PC-3 (cell line): ENCODE measurements at regions not wholly inside any gene's neighbourhood (a gene's known extent, or its start where the extent isn't known, plus 50 kb on each side); places are given as distances from the start of the nearest gene placed in this dataset.

Experiments
- ATAC-seq: fragments of 200-7000 bp; cut with Tn5 transposase; 2 replicates; pipeline ENCODE4 v1.9.1; 2020; ENCODE audit warnings: mild to moderate bottlenecking, moderate library complexity
- BruUV-seq: library from RNA; stranded (reverse); fragments of 400-500 nt; replicated peaks from 2 replicates; lab custom pipeline; 2021; lab: Mats Ljungman, UMichigan
- CTCF ChIA-PET: fragments of 300-600 bp; sonication (Branson Sonifier 250); formaldehyde crosslinking; loops from one replicate; lab custom pipeline; 2022; ENCODE audit warnings: antibody characterized with exemption; lab: Charles Lee
- POLR2A ChIA-PET: fragments of 300-600 bp; sonication (Branson Sonifier 250); formaldehyde crosslinking; loops from one replicate; lab custom pipeline; 2022; ENCODE audit warnings: antibody characterized with exemption; ENCODE audit not compliant: unreplicated experiment; lab: Charles Lee
- DNase-seq: peaks from one replicate; pipeline ENCODE4 v3.0.0-alpha.2; 2015
- H2AFZ ChIP-seq: fragments of 300-600 bp; sonication (generic); 2 replicates; pipeline ENCODE4 v1.6.0; 2016; ENCODE audit warnings: antibody characterized with exemption, low read length
- H3F3A ChIP-seq: fragments of 300-600 bp; sonication (generic); one replicate; pipeline ENCODE4 v1.6.0; 2017; ENCODE audit warnings: antibody characterized with exemption, low read length, control low read depth, mild to moderate bottlenecking; ENCODE audit not compliant: unreplicated experiment
- H3K27ac ChIP-seq: fragments of 300-600 bp; sonication (generic); 2 replicates; pipeline ENCODE4 v1.5.1; 2016; ENCODE audit warnings: mild to moderate bottlenecking, low read length
- H3K27me3 ChIP-seq: fragments of 300-600 bp; sonication (generic); 2 replicates; pipeline ENCODE4 v1.6.1; 2016; ENCODE audit warnings: low read length, mixed read lengths
- H3K36me3 ChIP-seq: fragments of 300-600 bp; sonication (generic); 2 replicates; pipeline ENCODE4 v1.6.1; 2016; ENCODE audit warnings: low read depth, mixed run types, low read length, mixed read lengths
- H3K4me1 ChIP-seq: fragments of 300-600 bp; sonication (generic); 2 replicates; pipeline ENCODE4 v1.5.1; 2016; ENCODE audit warnings: low read length; ENCODE audit not compliant: insufficient read depth
- H3K4me2 ChIP-seq: fragments of 300-600 bp; sonication (generic); 2 replicates; pipeline ENCODE4 v1.6.0; 2016; ENCODE audit warnings: low read length
- H3K4me3 ChIP-seq: fragments of 300-600 bp; sonication (generic); 2 replicates; pipeline ENCODE4 v1.5.1; 2016; ENCODE audit warnings: mild to moderate bottlenecking, low read length, mixed read lengths
- H3K79me2 ChIP-seq: fragments of 300-600 bp; sonication (generic); 2 replicates; pipeline ENCODE4 v1.6.1; 2017; ENCODE audit warnings: low read length, mixed read lengths
- H3K9ac ChIP-seq: fragments of 300-600 bp; sonication (generic); 2 replicates; pipeline ENCODE4 v1.6.0; 2016; ENCODE audit warnings: mild to moderate bottlenecking, low read length
- H3K9me2 ChIP-seq: fragments of 300-600 bp; sonication (generic); replicated peaks from 2 replicates; pipeline ENCODE4 v1.6.1; 2016; ENCODE audit warnings: mixed run types, low read length, mixed read lengths
- H3K9me3 ChIP-seq: fragments of 300-600 bp; sonication (generic); 2 replicates; pipeline ENCODE4 v1.6.1; 2016; ENCODE audit warnings: low read length, mixed read lengths
- H4K20me1 ChIP-seq: fragments of 300-600 bp; sonication (generic); 2 replicates; pipeline ENCODE4 v1.6.1; 2016; ENCODE audit warnings: low read length, mixed read lengths
- EZH2 ChIP-seq: fragments of 300-600 bp; sonication (generic); IDR thresholded peaks from one replicate; pipeline ENCODE4 v1.6.1; 2017; ENCODE audit warnings: antibody characterized with exemption, mild to moderate bottlenecking, low read length; ENCODE audit not compliant: unreplicated experiment
- EZH2phosphoT487 ChIP-seq: fragments of 300-600 bp; sonication (generic); IDR thresholded peaks from 2 replicates; pipeline ENCODE4 v1.6.1; 2018; ENCODE audit warnings: mild to moderate bottlenecking, antibody characterized with exemption, low read length, borderline replicate concordance
- intact Hi-C: fragments of 100-400 bp; cut with micrococcal nuclease; formaldehyde crosslinking; loops from 2 replicates; pipeline ENCODE4 v1.9.0; 2023
- TF ChIP-seq, protein P1 (sequence below): fragments of 300-600 bp; sonication (generic); conservative IDR thresholded peaks from 2 replicates; pipeline ENCODE4 v1.5.1; 2017; ENCODE audit warnings: antibody characterized with exemption, low read depth, mild to moderate bottlenecking, low read length

DNA sequence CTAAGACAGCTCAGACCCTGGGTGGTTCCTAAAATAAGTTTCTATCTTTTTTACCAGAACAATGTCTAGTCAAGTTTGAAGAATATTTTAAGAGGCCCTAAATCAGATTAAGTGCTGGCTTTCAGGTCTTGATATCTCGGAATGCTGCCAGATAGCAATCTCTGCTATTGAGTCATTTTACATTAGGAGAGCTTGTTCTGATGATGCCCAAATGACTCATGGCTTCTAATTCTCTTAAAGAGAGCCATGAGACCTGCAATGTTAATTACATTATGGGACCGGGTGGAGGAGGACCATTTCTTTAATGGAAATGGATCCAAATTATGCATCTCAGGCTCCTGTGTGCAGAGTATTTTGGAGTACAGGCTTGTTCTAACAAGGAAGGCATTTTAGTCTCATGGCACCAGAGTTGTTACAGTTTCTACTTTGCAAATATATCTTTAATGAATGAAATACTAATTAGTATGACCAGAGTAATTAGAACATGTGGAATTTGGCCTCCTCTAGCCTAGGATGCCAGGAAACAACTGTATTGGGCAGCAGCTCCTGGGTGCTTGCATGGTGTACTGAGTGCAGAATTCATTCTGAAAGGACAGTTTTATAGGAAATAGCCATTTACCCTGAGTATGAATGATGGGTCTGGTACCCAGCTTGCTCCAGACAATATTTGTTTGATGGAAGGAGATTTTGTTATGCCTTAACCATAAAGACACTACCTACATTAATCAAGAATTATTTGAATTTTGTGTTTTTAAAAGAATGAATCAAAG is 94.0 kb upstream of the SULT1C3 start:
- H3K4me3 ChIP-seq: no peak overlapping the region
- H3K9ac ChIP-seq: no peak overlapping the region
- H3F3A ChIP-seq: no peaks in the 10 kb centered on the region
- H3K36me3 ChIP-seq: no peaks in the 10 kb centered on the region
- intact Hi-C loops: no loop called here
- no peak overlapping the region for H2AFZ ChIP-seq
- no peaks in the 10 kb centered on the region for H3K9me3 ChIP-seq
- CTCF ChIA-PET: no interaction called here
- peaks cover 10% of the 10 kb centered on the region for H3K4me1 ChIP-seq
- H3K79me2 ChIP-seq: no peaks in the 10 kb centered on the region
- H3K9me2 ChIP-seq: no peaks in the 10 kb centered on the region
- peaks cover 26% of the 10 kb centered on the region for H3K27me3 ChIP-seq
- ATAC-seq: peak; percentile 76
- H3K27ac ChIP-seq: no peak overlapping the region
- DNase-seq: peak; percentile 84
- no peak overlapping the region for H3K4me2 ChIP-seq
- POLR2A ChIA-PET: no interaction called here
- BruUV-seq: no TSS peak
- TF ChIP-seq EZH2phosphoT487 (no peak), EZH2 (no peak)
- TF ChIP-seq, protein P1, sequence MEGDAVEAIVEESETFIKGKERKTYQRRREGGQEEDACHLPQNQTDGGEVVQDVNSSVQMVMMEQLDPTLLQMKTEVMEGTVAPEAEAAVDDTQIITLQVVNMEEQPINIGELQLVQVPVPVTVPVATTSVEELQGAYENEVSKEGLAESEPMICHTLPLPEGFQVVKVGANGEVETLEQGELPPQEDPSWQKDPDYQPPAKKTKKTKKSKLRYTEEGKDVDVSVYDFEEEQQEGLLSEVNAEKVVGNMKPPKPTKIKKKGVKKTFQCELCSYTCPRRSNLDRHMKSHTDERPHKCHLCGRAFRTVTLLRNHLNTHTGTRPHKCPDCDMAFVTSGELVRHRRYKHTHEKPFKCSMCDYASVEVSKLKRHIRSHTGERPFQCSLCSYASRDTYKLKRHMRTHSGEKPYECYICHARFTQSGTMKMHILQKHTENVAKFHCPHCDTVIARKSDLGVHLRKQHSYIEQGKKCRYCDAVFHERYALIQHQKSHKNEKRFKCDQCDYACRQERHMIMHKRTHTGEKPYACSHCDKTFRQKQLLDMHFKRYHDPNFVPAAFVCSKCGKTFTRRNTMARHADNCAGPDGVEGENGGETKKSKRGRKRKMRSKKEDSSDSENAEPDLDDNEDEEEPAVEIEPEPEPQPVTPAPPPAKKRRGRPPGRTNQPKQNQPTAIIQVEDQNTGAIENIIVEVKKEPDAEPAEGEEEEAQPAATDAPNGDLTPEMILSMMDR: no peak
- no peaks in the 10 kb centered on the region for H4K20me1 ChIP-seq

- H4K20me1 ChIP-seq: no peaks in the 10 kb centered on the region
- BruUV-seq: no TSS peak
- ATAC-seq (no peak), DNase-seq (no peak)
- ChIA-PET CTCF (no interaction called here), POLR2A (no interaction called here)
- H3K9me3 ChIP-seq: no peaks in the 10 kb centered on the region
- no peaks in the 10 kb centered on the region for H3K79me2 ChIP-seq
- H3K4me2 ChIP-seq: no peak overlapping the region
- no peaks in the 10 kb centered on the region for H3K36me3 ChIP-seq
- no peak overlapping the region for H2AFZ ChIP-seq
- intact Hi-C loops: no loop called here
- TF ChIP-seq EZH2phosphoT487: no peak
- H3K27me3 ChIP-seq: peaks cover 47% of the 10 kb centered on the region
- no peak overlapping the region for H3K4me3 ChIP-seq
- no peaks in the 10 kb centered on the region for H3F3A ChIP-seq
- no peaks in the 10 kb centered on the region for H3K9me2 ChIP-seq
- H3K4me1 ChIP-seq: peaks cover 10% of the 10 kb centered on the region
- H3K9ac ChIP-seq: no peak overlapping the region
- no peak overlapping the region for H3K27ac ChIP-seq
Measured at GRCh38 chr2:108148555-108148954, 91.2 kb upstream of the SULT1C3 start.

- Histone ChIP-seq H3K9ac (no peak overlapping the region), H3K4me2 (no peak overlapping the region), H3K9me3 (no peaks in the 10 kb centered on the region), H3F3A (no peaks in the 10 kb centered on the region), H3K36me3 (no peaks in the 10 kb centered on the region), H3K4me3 (no peak overlapping the region), H3K27me3 (peaks cover 83% of the 10 kb centered on the region), H3K79me2 (no peaks in the 10 kb centered on the region), H3K27ac (no peak overlapping the region), H3K4me1 (no peaks in the 10 kb centered on the region), H3K9me2 (no peaks in the 10 kb centered on the region), H4K20me1 (no peaks in the 10 kb centered on the region), H2AFZ (no peak overlapping the region)
- ChIA-PET CTCF (no interaction called here), POLR2A (interaction anchor here (0.8 kb wide), 1 partner anchor 208 kb away, joined by 6 read pairs; no protein-coding TSS in a partner anchor)
- TF ChIP-seq EZH2phosphoT487: no peak
- TF ChIP-seq, protein P1: no peak
- TF ChIP-seq EZH2: no peak
- intact Hi-C loops: no loop called here
- ATAC-seq: no peak
- no peak for DNase-seq
- BruUV-seq: no TSS peak
Measured at GRCh38 chr2:108154366-108155061, 85.3 kb upstream of the SULT1C3 start.
